Pancreas (tissue), 10 donors: ENCODE measurements at regions not wholly inside any gene's neighbourhood (a gene's known extent, or its start where the extent isn't known, plus 50 kb on each side); places are given as distances from the start of the nearest gene placed in this dataset.
A peak's percentile ranks its signal among the peaks of the same experiment; 100 is the strongest.

Experiments
- ATAC-seq, 4 donors: fragments of 200-7000 bp; cut with Tn5 transposase; one replicate each; pipeline versions ENCODE4 v1.8.0 to v1.9.1; 2020; ENCODE audit warnings: mild to moderate bottlenecking in 4 of 4, moderate library complexity in 4 of 4
- DNase-seq, 6 donors: peaks; one replicate each; pipeline ENCODE4 v3.0.0-alpha.2; 2020
- FAIRE-seq: peaks from 2 replicates; lab custom pipeline; 2012; peaks lifted over from hg19 to GRCh38; lab: Jason Lieb, UNC
- H3K27ac ChIP-seq, 4 donors: fragments of 200-600 bp; sonication (generic); 1 replicate in 3 of 4; 2 replicates in 1 of 4; pipeline versions ENCODE4 v1.5.0 to v1.8.0; 2020
- H3K27me3 ChIP-seq, 4 donors: fragments of 200-600 bp; one replicate each; pipeline ENCODE4 v1.8.0; 2021
- H3K36me3 ChIP-seq, 3 donors: fragments of 200-600 bp; sonication (generic) in 1 of 3; one replicate each; pipeline versions ENCODE4 v1.5.0 to v1.8.0; 2020 to 2021
- H3K4me1 ChIP-seq, 3 donors: fragments of 200-600 bp; one replicate each; pipeline ENCODE4 v1.8.0; 2021
- H3K4me3 ChIP-seq, 4 donors: fragments of 200-600 bp; sonication (generic) in 2 of 4; one replicate each; pipeline versions ENCODE4 v1.5.0 to v1.8.0; 2020 to 2021
- H3K9me3 ChIP-seq, 4 donors: fragments of 200-600 bp; one replicate each; pipeline ENCODE4 v1.8.0; 2021
- CTCF ChIP-seq, 4 donors: fragments of 200-600 bp; sonication (generic) in 3 of 4; IDR thresholded peaks; one replicate each; pipeline versions ENCODE4 v1.5.0 to v1.8.0; 2021; ENCODE audit warnings: antibody characterized with exemption in 4 of 4
- WGBS, 2 donors: extraction: QIAGEN DNeasy Blood & Tissue Kit; methylation state at CpG; one replicate each; pipeline ENCODE4 v1.1.7; 2013; 5-methylcytosine and 5-hydroxymethylcytosine counted together
- intact Hi-C, 3 donors: fragments of 100-400 bp; cut with DNase I; formaldehyde crosslinking; loops; one replicate each; pipeline versions ENCODE4 v1.11.1 to v1.14.2; 2022
- donor health status: healthy with polysubstance abuse.
- donor health status: DM: no; HTN: no; CAD: no; lungs with moderate emphysema.
- donor health status: DM: no; HTN: no; CAD: no.
- donor health status: control.
- donor health status: control.
- donor health status: Bipolar disorder and iron deficiency.
- donor health status: DM: yes; HTN: yes; CAD: no.
- donor health status: DM: no; HTN: no; CAD: no.
- donor health status: DM: no; HTN: no; CAD: no.
- donor health status: DM: yes; HTN: yes; CAD: no.

- no peaks in the 10 kb centered on the region for H3K9me3 ChIP-seq
- H3K4me3 ChIP-seq, result no peak overlapping the region
- H3K36me3 ChIP-seq, result no peaks in the 10 kb centered on the region
- no peaks in the 10 kb centered on the region for H3K4me1 ChIP-seq
- no peak overlapping the region for H3K27ac ChIP-seq
- ATAC-seq (no peak), FAIRE-seq (no peak), DNase-seq (no peak)
- no peak for TF ChIP-seq CTCF (IDR thresholded peaks at IDR 0.05)
- WGBS, 2 donors, result 44 to 50% methylated on average over 3 of the region's 3 CpGs
- intact Hi-C loops, result no loop called here
- no peaks in the 10 kb centered on the region for H3K27me3 ChIP-seq
Measured at GRCh38 chr5:155303120-155303519, 289.6 kb downstream of the KIF4B start.

DNA sequence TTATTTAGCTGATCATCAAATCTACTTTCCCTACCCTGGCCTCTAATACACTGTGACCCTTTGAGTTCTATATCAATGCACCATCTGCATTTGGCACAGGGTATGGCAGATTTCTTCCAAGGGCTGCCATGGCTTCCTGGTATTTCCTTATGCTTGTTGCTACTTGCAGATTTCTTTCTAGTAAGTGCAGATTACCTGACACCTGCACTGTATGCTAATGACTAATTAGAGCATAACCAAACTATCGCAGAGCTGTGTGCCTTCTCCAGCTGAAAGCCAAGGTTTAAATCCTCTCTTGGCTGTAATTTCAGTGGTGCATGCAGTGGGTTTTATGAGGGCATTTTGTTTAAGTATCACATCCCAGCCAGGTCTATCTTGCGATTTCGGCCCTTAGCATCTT, 293.7 kb downstream of the KIF4B start:
- Histone ChIP-seq H3K4me1 (no peaks in the 10 kb centered on the region), H3K27ac (no peak overlapping the region), H3K4me3 (no peak overlapping the region), H3K27me3 (no peaks in the 10 kb centered on the region), H3K9me3 (no peaks in the 10 kb centered on the region), H3K36me3 (no peaks in the 10 kb centered on the region)
- intact Hi-C loops, result no loop called here
- FAIRE-seq (no peak), DNase-seq (no peak), ATAC-seq (no peak)
- no peak for TF ChIP-seq CTCF (IDR thresholded peaks at IDR 0.05)
- WGBS, 2 donors, result 74 to 83% methylated on average over 3 of the region's 3 CpGs

GRCh38 chr5:155308289-155308688, 294.7 kb downstream of the KIF4B start:
- no peak for TF ChIP-seq CTCF (IDR thresholded peaks at IDR 0.05)

DNA sequence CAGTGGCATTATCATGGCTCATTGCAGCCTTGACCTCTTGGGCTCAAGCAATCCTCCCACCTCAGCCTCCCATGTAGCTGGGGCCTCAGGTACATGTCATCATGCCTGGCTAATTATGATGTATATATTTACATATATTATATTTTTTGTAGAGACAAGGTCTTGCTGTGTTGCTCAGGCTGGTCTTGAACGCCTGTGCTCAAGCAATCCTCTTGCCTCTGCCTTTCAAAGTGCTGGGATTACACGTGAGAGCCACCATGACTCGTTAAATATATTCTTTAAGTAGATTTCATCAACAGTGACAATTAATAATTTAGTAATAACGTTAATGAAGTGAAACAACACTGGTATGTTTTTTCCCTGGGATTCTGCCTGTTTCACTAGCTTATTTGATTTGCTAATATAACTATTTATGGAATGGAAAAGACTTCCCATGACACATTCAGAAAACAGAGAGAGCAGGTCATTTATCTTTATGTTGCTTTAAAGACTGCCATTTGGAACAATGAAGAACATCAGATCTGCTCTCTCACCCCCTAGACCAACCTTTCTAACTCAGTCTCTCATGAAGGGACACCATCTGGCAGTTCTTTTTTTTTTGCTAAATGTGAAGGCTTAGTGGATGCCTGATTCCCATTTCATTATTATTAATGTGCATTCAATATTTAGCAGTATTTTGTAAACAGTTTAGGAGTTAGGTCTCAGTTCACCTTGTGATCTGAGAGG, 295.6 kb downstream of the KIF4B start:
- DNase-seq, result no peak
- peak in 1 of 4 donors; percentile 42 for ATAC-seq
- no peaks in the 10 kb centered on the region for H3K4me1 ChIP-seq
- H3K27ac ChIP-seq, result no peak overlapping the region
- intact Hi-C loops, result no loop called here
- no peak overlapping the region for H3K4me3 ChIP-seq
- TF ChIP-seq CTCF (IDR thresholded peaks at IDR 0.05), result no peak
- FAIRE-seq, result no peak
- H3K36me3 ChIP-seq, result no peaks in the 10 kb centered on the region
- no peaks in the 10 kb centered on the region for H3K27me3 ChIP-seq
- WGBS, 2 donors, result 27 to 45% methylated on average over 4 of the region's 4 CpGs
- H3K9me3 ChIP-seq, result no peaks in the 10 kb centered on the region

More at GRCh38 chr5:155308289-155308688, 294.7 kb downstream of the KIF4B start:
- no peaks in the 10 kb centered on the region for H3K27me3 ChIP-seq
- intact Hi-C loops, result no loop called here
- no peak overlapping the region for H3K27ac ChIP-seq
- H3K9me3 ChIP-seq, result no peaks in the 10 kb centered on the region
- H3K4me1 ChIP-seq, result no peaks in the 10 kb centered on the region
- no peak for ATAC-seq
- no peak for FAIRE-seq
- H3K4me3 ChIP-seq, result no peak overlapping the region
- DNase-seq, result no peak
- no peaks in the 10 kb centered on the region for H3K36me3 ChIP-seq

GRCh38 chr5:155311721-155312120, 298.2 kb downstream of the KIF4B start:
- Histone ChIP-seq H3K27me3 (no peaks in the 10 kb centered on the region), H3K4me3 (no peak overlapping the region), H3K9me3 (no peaks in the 10 kb centered on the region), H3K36me3 (no peaks in the 10 kb centered on the region), H3K27ac (no peak overlapping the region), H3K4me1 (no peaks in the 10 kb centered on the region)
- 22 to 25% methylated on average over 1 of the region's 1 CpG for WGBS, 2 donors
- intact Hi-C loops, result no loop called here
- no peak for FAIRE-seq
- no peak for DNase-seq
- ATAC-seq, result no peak
- TF ChIP-seq CTCF (IDR thresholded peaks at IDR 0.05), result no peak
